ENCODE measurements at regions not wholly inside any gene's neighbourhood (a gene's known extent, or its start where the extent isn't known, plus 50 kb on each side); places are given as distances from the start of the nearest gene placed in this dataset.

- Mint-ChIP-seq H3K4me1 (ENCODE audit: low read depth, unreplicated experiment) (no peaks in the 10 kb centered on the region), H3K9me3 (ENCODE audit: unreplicated experiment) (no peaks in the 10 kb centered on the region), H3K27ac (ENCODE audit: unreplicated experiment) (no peak overlapping the region), H3K36me3 (ENCODE audit: low read depth, unreplicated experiment) (no peaks in the 10 kb centered on the region), H3K4me3 (ENCODE audit: unreplicated experiment) (no peak overlapping the region), H3K27me3 (ENCODE audit: low read depth, unreplicated experiment) (no peaks in the 10 kb centered on the region)
- Histone ChIP-seq H2AFZ (ENCODE audit: low read depth, low read length) (no peak overlapping the region), H3K79me2 (ENCODE audit: insufficient read depth, low read length) (no peaks in the 10 kb centered on the region), H3K4me1 (ENCODE audit: insufficient read depth, low read length) (no peaks in the 10 kb centered on the region), H3K9ac (ENCODE audit: low read length) (no peak overlapping the region), H3K4me3 (ENCODE audit: insufficient read depth, low read depth, low read length) (no peak overlapping the region), H3K36me3 (ENCODE audit: insufficient read depth, low read length) (no peaks in the 10 kb centered on the region), H3K27ac (ENCODE audit: low read depth, low read length) (no peak overlapping the region), H3K27me3 (ENCODE audit: insufficient read depth, low read length) (no peaks in the 10 kb centered on the region), H4K20me1 (ENCODE audit: insufficient read depth, low read length) (no peaks in the 10 kb centered on the region), H3K9me3 (ENCODE audit: insufficient read depth, low read depth, low read length) (no peaks in the 10 kb centered on the region), H3K4me2 (ENCODE audit: low read length) (no peak overlapping the region)
- no peak for DNase-seq (ENCODE audit: low read depth)
- TF ChIP-seq CTCF (IDR thresholded peaks at IDR 0.05; ENCODE audit: insufficient read depth, low read depth, low read length) (no peak), EZH2 (IDR thresholded peaks at IDR 0.05; ENCODE audit: insufficient read depth, low read length) (no peak)
- no peak for FAIRE-seq
Observed at GRCh38 chr15:35210370-35210769, 125.3 kb upstream of the NANOGP8 start.

GRCh38 chr15:35209838-35210237, 124.7 kb upstream of the NANOGP8 start:
- Histone ChIP-seq H4K20me1 (ENCODE audit: insufficient read depth, low read length) (no peaks in the 10 kb centered on the region), H3K27ac (ENCODE audit: low read depth, low read length) (no peak overlapping the region), H3K4me3 (ENCODE audit: insufficient read depth, low read depth, low read length) (no peak overlapping the region), H3K9me3 (ENCODE audit: insufficient read depth, low read depth, low read length) (no peaks in the 10 kb centered on the region), H3K9ac (ENCODE audit: low read length) (no peak overlapping the region), H3K79me2 (ENCODE audit: insufficient read depth, low read length) (no peaks in the 10 kb centered on the region), H3K4me2 (ENCODE audit: low read length) (no peak overlapping the region), H2AFZ (ENCODE audit: low read depth, low read length) (no peak overlapping the region), H3K27me3 (ENCODE audit: insufficient read depth, low read length) (no peaks in the 10 kb centered on the region), H3K36me3 (ENCODE audit: insufficient read depth, low read length) (no peaks in the 10 kb centered on the region), H3K4me1 (ENCODE audit: insufficient read depth, low read length) (no peaks in the 10 kb centered on the region)
- no peaks in the 10 kb centered on the region for H3K36me3 Mint-ChIP-seq (ENCODE audit: low read depth, unreplicated experiment)
- H3K27me3 Mint-ChIP-seq (ENCODE audit: low read depth, unreplicated experiment), result no peaks in the 10 kb centered on the region
- no peak overlapping the region for H3K4me3 Mint-ChIP-seq (ENCODE audit: unreplicated experiment)
- no peaks in the 10 kb centered on the region for H3K9me3 Mint-ChIP-seq (ENCODE audit: unreplicated experiment)
- FAIRE-seq (no peak), DNase-seq (ENCODE audit: low read depth) (no peak)
- H3K4me1 Mint-ChIP-seq (ENCODE audit: low read depth, unreplicated experiment), result no peaks in the 10 kb centered on the region
- TF ChIP-seq CTCF (IDR thresholded peaks at IDR 0.05; ENCODE audit: insufficient read depth, low read depth, low read length), result no peak
- no peak for TF ChIP-seq EZH2 (IDR thresholded peaks at IDR 0.05; ENCODE audit: insufficient read depth, low read length)
- H3K27ac Mint-ChIP-seq (ENCODE audit: unreplicated experiment), result no peak overlapping the region

- no peak overlapping the region for H2AFZ ChIP-seq (ENCODE audit: low read depth, low read length)
- H3K27ac ChIP-seq (ENCODE audit: low read depth, low read length), result no peak overlapping the region
- H3K4me3 ChIP-seq (ENCODE audit: insufficient read depth, low read depth, low read length), result no peak overlapping the region
- no peaks in the 10 kb centered on the region for H3K27me3 Mint-ChIP-seq (ENCODE audit: low read depth, unreplicated experiment)
- no peaks in the 10 kb centered on the region for H3K4me1 ChIP-seq (ENCODE audit: insufficient read depth, low read length)
- H3K4me2 ChIP-seq (ENCODE audit: low read length), result no peak overlapping the region
- no peaks in the 10 kb centered on the region for H4K20me1 ChIP-seq (ENCODE audit: insufficient read depth, low read length)
- H3K27me3 ChIP-seq (ENCODE audit: insufficient read depth, low read length), result no peaks in the 10 kb centered on the region
- DNase-seq (ENCODE audit: low read depth), result no peak
- H3K9ac ChIP-seq (ENCODE audit: low read length), result no peak overlapping the region
- no peaks in the 10 kb centered on the region for H3K36me3 ChIP-seq (ENCODE audit: insufficient read depth, low read length)
- no peak for FAIRE-seq
- H3K9me3 ChIP-seq (ENCODE audit: insufficient read depth, low read depth, low read length), result no peaks in the 10 kb centered on the region
- H3K4me1 Mint-ChIP-seq (ENCODE audit: low read depth, unreplicated experiment), result no peaks in the 10 kb centered on the region
- H3K27ac Mint-ChIP-seq (ENCODE audit: unreplicated experiment), result no peak overlapping the region
- H3K36me3 Mint-ChIP-seq (ENCODE audit: low read depth, unreplicated experiment), result no peaks in the 10 kb centered on the region
- H3K4me3 Mint-ChIP-seq (ENCODE audit: unreplicated experiment), result no peak overlapping the region
- H3K9me3 Mint-ChIP-seq (ENCODE audit: unreplicated experiment), result no peaks in the 10 kb centered on the region
- TF ChIP-seq CTCF (IDR thresholded peaks at IDR 0.05; ENCODE audit: insufficient read depth, low read depth, low read length) (no peak), EZH2 (IDR thresholded peaks at IDR 0.05; ENCODE audit: insufficient read depth, low read length) (no peak)
- H3K79me2 ChIP-seq (ENCODE audit: insufficient read depth, low read length), result no peaks in the 10 kb centered on the region
Observed at GRCh38 chr15:35208353-35208752, 123.3 kb upstream of the NANOGP8 start.
